ENCODE measurements at regions not wholly inside any gene's neighbourhood (a gene's known extent, or its start where the extent isn't known, plus 50 kb on each side); places are given as distances from the start of the nearest gene placed in this dataset.

- DNase-seq (ENCODE audit: low read depth, low spot score) = no peak
- no peak overlapping the region for H3K4me3 ChIP-seq (ENCODE audit: low read length)
Observed at GRCh38 chr2:145254291-145254690, 734.4 kb upstream of the ZEB2 start.

GRCh38 chr2:145253492-145253891 is 733.6 kb upstream of the ZEB2 start:
- H3K4me3 ChIP-seq (ENCODE audit: low read length) = no peak overlapping the region
- no peak for DNase-seq (ENCODE audit: low read depth, low spot score)

- H3K4me3 ChIP-seq (ENCODE audit: low read length) = no peak overlapping the region
- DNase-seq (ENCODE audit: low read depth, low spot score) = no peak
Observed at GRCh38 chr2:145245268-145245870, 725.5 kb upstream of the ZEB2 start.

- no peak for DNase-seq (ENCODE audit: low read depth, low spot score)
- H3K4me3 ChIP-seq (ENCODE audit: low read length) = no peak overlapping the region
Observed at GRCh38 chr2:145235312-145235711, 715.4 kb upstream of the ZEB2 start.

GRCh38 chr2:145230546-145230945 is 710.6 kb upstream of the ZEB2 start:
- no peak for DNase-seq (ENCODE audit: low read depth, low spot score)

GRCh38 chr2:145228506-145228905 is 708.6 kb upstream of the ZEB2 start:
- DNase-seq (ENCODE audit: low read depth, low spot score) = no peak

More at GRCh38 chr2:145230546-145230945, 710.6 kb upstream of the ZEB2 start:
- H3K4me3 ChIP-seq (ENCODE audit: low read length) = no peak overlapping the region

GRCh38 chr2:145226901-145227300 is 707.0 kb upstream of the ZEB2 start:
- no peak overlapping the region for H3K4me3 ChIP-seq (ENCODE audit: low read length)
- no peak for DNase-seq (ENCODE audit: low read depth, low spot score)

More at GRCh38 chr2:145228506-145228905, 708.6 kb upstream of the ZEB2 start:
- H3K4me3 ChIP-seq (ENCODE audit: low read length) = no peak overlapping the region

GRCh38 chr2:145221516-145221915 is 701.6 kb upstream of the ZEB2 start:
- H3K4me3 ChIP-seq (ENCODE audit: low read length) = no peak overlapping the region
- DNase-seq (ENCODE audit: low read depth, low spot score) = no peak

- DNase-seq (ENCODE audit: low read depth, low spot score) = no peak
- no peak overlapping the region for H3K4me3 ChIP-seq (ENCODE audit: low read length)
Observed at GRCh38 chr2:145221032-145221431, 701.1 kb upstream of the ZEB2 start.

- H3K4me3 ChIP-seq (ENCODE audit: low read length) = no peak overlapping the region
Observed at GRCh38 chr2:145220496-145220895, 700.6 kb upstream of the ZEB2 start.

GRCh38 chr2:145207884-145208283 is 688.0 kb upstream of the ZEB2 start:
- no peak for DNase-seq (ENCODE audit: low read depth, low spot score)
- H3K4me3 ChIP-seq (ENCODE audit: low read length) = no peak overlapping the region

More at GRCh38 chr2:145220496-145220895, 700.6 kb upstream of the ZEB2 start:
- DNase-seq (ENCODE audit: low read depth, low spot score) = no peak

- H3K4me3 ChIP-seq (ENCODE audit: low read length) = no peak overlapping the region
- no peak for DNase-seq (ENCODE audit: low read depth, low spot score)
Observed at GRCh38 chr2:145206496-145207281, 686.8 kb upstream of the ZEB2 start.

- no peak for DNase-seq (ENCODE audit: low read depth, low spot score)
- no peak overlapping the region for H3K4me3 ChIP-seq (ENCODE audit: low read length)
Observed at GRCh38 chr2:145203891-145204290, 684.0 kb upstream of the ZEB2 start.

GRCh38 chr2:145199827-145200706 is 680.1 kb upstream of the ZEB2 start:
- DNase-seq (ENCODE audit: low read depth, low spot score) = no peak

GRCh38 chr2:145199042-145199441 is 679.1 kb upstream of the ZEB2 start:
- no peak overlapping the region for H3K4me3 ChIP-seq (ENCODE audit: low read length)
- no peak for DNase-seq (ENCODE audit: low read depth, low spot score)

More at GRCh38 chr2:145199827-145200706, 680.1 kb upstream of the ZEB2 start:
- H3K4me3 ChIP-seq (ENCODE audit: low read length) = no peak overlapping the region

GRCh38 chr2:145198555-145198954 is 678.6 kb upstream of the ZEB2 start:
- no peak for DNase-seq (ENCODE audit: low read depth, low spot score)
- H3K4me3 ChIP-seq (ENCODE audit: low read length) = no peak overlapping the region

GRCh38 chr2:145197944-145198343 is 678.0 kb upstream of the ZEB2 start:
- no peak overlapping the region for H3K4me3 ChIP-seq (ENCODE audit: low read length)
- no peak for DNase-seq (ENCODE audit: low read depth, low spot score)

- no peak overlapping the region for H3K4me3 ChIP-seq (ENCODE audit: low read length)
- no peak for DNase-seq (ENCODE audit: low read depth, low spot score)
Observed at GRCh38 chr2:145194673-145195072, 674.8 kb upstream of the ZEB2 start.

GRCh38 chr2:145190031-145190703 is 670.2 kb upstream of the ZEB2 start:
- no peak for DNase-seq (ENCODE audit: low read depth, low spot score)
- H3K4me3 ChIP-seq (ENCODE audit: low read length) = no peak overlapping the region

All from Jurkat, Clone E6-1 (cell line).